Natural killer cell treated with Interleukin-12 subunit alpha and Interleukin-12 subunit beta and Interleukin-15 and Interleukin-18, amount 100 ng/mL, for 72 hours (primary cell): ENCODE measurements at regions not wholly inside any gene's neighbourhood (a gene's known extent, or its start where the extent isn't known, plus 50 kb on each side); places are given as distances from the start of the nearest gene placed in this dataset.

ENCODE experiments used
- ATAC-seq, 2 donors: fragments of 150-1000 bp; cut with Tn5 transposase in 1 of 2; sonication (Bioruptor Pico), chemical (Tn5 transposase) in 1 of 2; 2 replicates each; pipeline ENCODE4 v1.10.0; 2021
- DNase-seq: peaks from one replicate; pipeline ENCODE4 v3.0.0; 2022; ENCODE audit warnings: low spot score
- H3K27ac Mint-ChIP-seq, 2 donors: 1 replicate in 1 of 2; 2 replicates in 1 of 2; pipeline ENCODE4 v1.8.0; 2022; ENCODE audit warnings: mixed read lengths in 2 of 2, mild to moderate bottlenecking in 1 of 2, moderate library complexity in 1 of 2
- H3K27me3 Mint-ChIP-seq, 2 donors: 1 replicate in 1 of 2; 2 replicates in 1 of 2; pipeline ENCODE4 v1.8.0; 2022; ENCODE audit warnings: mixed read lengths in 2 of 2
- H3K36me3 Mint-ChIP-seq: one replicate; pipeline ENCODE4 v1.8.0; 2022; ENCODE audit warnings: mixed read lengths
- H3K4me1 Mint-ChIP-seq, 2 donors: 1 replicate in 1 of 2; 2 replicates in 1 of 2; pipeline ENCODE4 v1.8.0; 2022; ENCODE audit warnings: low read depth in 2 of 2, mixed read lengths in 2 of 2, mild to moderate bottlenecking in 1 of 2
- H3K4me3 Mint-ChIP-seq: one replicate; pipeline ENCODE4 v1.8.0; 2022; ENCODE audit warnings: mixed read lengths
- H3K9me3 Mint-ChIP-seq: 2 replicates; pipeline ENCODE4 v1.8.0; 2022; ENCODE audit warnings: mixed read lengths

GRCh38 chr7:37504801-37505200 lies 56.1 kb upstream of the ELMO1 start:
- no peaks in the 10 kb centered on the region for H3K9me3 Mint-ChIP-seq
- no peaks in the 10 kb centered on the region for H3K36me3 Mint-ChIP-seq
- ATAC-seq (no peak), DNase-seq (no peak)
- H3K27me3 Mint-ChIP-seq, result peaks cover 19 to 20% of the 10 kb centered on the region in 2 donors
- H3K27ac Mint-ChIP-seq, result no peak overlapping the region
- H3K4me3 Mint-ChIP-seq, result no peak overlapping the region
- H3K4me1 Mint-ChIP-seq, result no peaks in the 10 kb centered on the region

GRCh38 chr7:37505750-37506353 lies 57.2 kb upstream of the ELMO1 start:
- ATAC-seq (no peak), DNase-seq (no peak)
- H3K4me1 Mint-ChIP-seq, result no peaks in the 10 kb centered on the region
- peaks cover 19 to 20% of the 10 kb centered on the region in 2 donors for H3K27me3 Mint-ChIP-seq
- H3K4me3 Mint-ChIP-seq, result no peak overlapping the region
- no peak overlapping the region for H3K27ac Mint-ChIP-seq
- H3K9me3 Mint-ChIP-seq, result no peaks in the 10 kb centered on the region
- H3K36me3 Mint-ChIP-seq, result no peaks in the 10 kb centered on the region

GRCh38 chr7:37508118-37508517 lies 59.5 kb upstream of the ELMO1 start:
- Mint-ChIP-seq H3K27ac (no peak overlapping the region), H3K36me3 (no peaks in the 10 kb centered on the region), H3K4me1 (no peaks in the 10 kb centered on the region), H3K9me3 (no peaks in the 10 kb centered on the region), H3K4me3 (no peak overlapping the region), H3K27me3 (peaks cover 20 to 22% of the 10 kb centered on the region in 2 donors)
- ATAC-seq (no peak), DNase-seq (no peak)

- Mint-ChIP-seq H3K27me3 (peaks cover 13 to 18% of the 10 kb centered on the region in 2 donors), H3K27ac (no peak overlapping the region), H3K4me3 (no peak overlapping the region), H3K9me3 (no peaks in the 10 kb centered on the region), H3K36me3 (no peaks in the 10 kb centered on the region), H3K4me1 (no peaks in the 10 kb centered on the region)
- no peak for ATAC-seq
- DNase-seq, result no peak
Observed at GRCh38 chr7:37510043-37510634, 61.5 kb upstream of the ELMO1 start.

- DNase-seq (no peak), ATAC-seq (no peak)
- no peaks in the 10 kb centered on the region for H3K4me1 Mint-ChIP-seq
- H3K27me3 Mint-ChIP-seq, result peaks cover 10 to 18% of the 10 kb centered on the region in 2 donors
- no peaks in the 10 kb centered on the region for H3K9me3 Mint-ChIP-seq
- H3K4me3 Mint-ChIP-seq, result no peak overlapping the region
- no peak overlapping the region for H3K27ac Mint-ChIP-seq
- no peaks in the 10 kb centered on the region for H3K36me3 Mint-ChIP-seq
Observed at GRCh38 chr7:37511915-37512314, 63.3 kb upstream of the ELMO1 start.

- no peaks in the 10 kb centered on the region for H3K9me3 Mint-ChIP-seq
- ATAC-seq, result no peak
- peaks cover 0 to 3% of the 10 kb centered on the region in 2 donors for H3K27me3 Mint-ChIP-seq
- no peaks in the 10 kb centered on the region for H3K36me3 Mint-ChIP-seq
- no peaks in the 10 kb centered on the region for H3K4me1 Mint-ChIP-seq
- H3K4me3 Mint-ChIP-seq, result no peak overlapping the region
- no peak overlapping the region for H3K27ac Mint-ChIP-seq
- no peak for DNase-seq
Observed at GRCh38 chr7:37514497-37514896, 65.8 kb upstream of the ELMO1 start.

GRCh38 chr7:37516664-37517063 lies 68.0 kb upstream of the ELMO1 start:
- Mint-ChIP-seq H3K27me3 (peaks cover 0 to 6% of the 10 kb centered on the region in 2 donors), H3K27ac (no peak overlapping the region), H3K4me1 (no peaks in the 10 kb centered on the region), H3K36me3 (no peaks in the 10 kb centered on the region), H3K9me3 (no peaks in the 10 kb centered on the region), H3K4me3 (no peak overlapping the region)
- ATAC-seq (no peak), DNase-seq (no peak)

- H3K27me3 Mint-ChIP-seq, result peaks cover 1 to 5% of the 10 kb centered on the region in 2 donors
- no peak overlapping the region for H3K27ac Mint-ChIP-seq
- ATAC-seq (no peak), DNase-seq (no peak)
- H3K4me3 Mint-ChIP-seq, result no peak overlapping the region
- no peaks in the 10 kb centered on the region for H3K9me3 Mint-ChIP-seq
- no peaks in the 10 kb centered on the region for H3K36me3 Mint-ChIP-seq
- no peaks in the 10 kb centered on the region for H3K4me1 Mint-ChIP-seq
Observed at GRCh38 chr7:37518266-37518665, 69.6 kb upstream of the ELMO1 start.

- no peak for ATAC-seq
- Mint-ChIP-seq H3K27ac (no peak overlapping the region), H3K36me3 (no peaks in the 10 kb centered on the region), H3K4me1 (no peaks in the 10 kb centered on the region), H3K4me3 (no peak overlapping the region), H3K27me3 (peaks cover 9 to 10% of the 10 kb centered on the region in 2 donors), H3K9me3 (no peaks in the 10 kb centered on the region)
- DNase-seq, result no peak
Observed at GRCh38 chr7:37524056-37524455, 75.4 kb upstream of the ELMO1 start.

- Mint-ChIP-seq H3K9me3 (no peaks in the 10 kb centered on the region), H3K4me3 (no peak overlapping the region), H3K4me1 (no peaks in the 10 kb centered on the region), H3K36me3 (no peaks in the 10 kb centered on the region), H3K27ac (no peak overlapping the region), H3K27me3 (peaks cover 9 to 10% of the 10 kb centered on the region in 2 donors)
- no peak for ATAC-seq
- no peak for DNase-seq
Observed at GRCh38 chr7:37524797-37525196, 76.1 kb upstream of the ELMO1 start.

GRCh38 chr7:37526623-37527022 lies 78.0 kb upstream of the ELMO1 start:
- Mint-ChIP-seq H3K36me3 (no peaks in the 10 kb centered on the region), H3K4me3 (no peak overlapping the region), H3K27ac (no peak overlapping the region), H3K4me1 (no peaks in the 10 kb centered on the region), H3K9me3 (no peaks in the 10 kb centered on the region), H3K27me3 (peaks cover 7 to 10% of the 10 kb centered on the region in 2 donors)
- no peak for ATAC-seq
- no peak for DNase-seq

GRCh38 chr7:37527109-37527508 lies 78.4 kb upstream of the ELMO1 start:
- no peak overlapping the region for H3K27ac Mint-ChIP-seq
- H3K27me3 Mint-ChIP-seq, result peaks cover 7 to 10% of the 10 kb centered on the region in 2 donors
- ATAC-seq (no peak), DNase-seq (no peak)
- no peaks in the 10 kb centered on the region for H3K4me1 Mint-ChIP-seq
- no peaks in the 10 kb centered on the region for H3K9me3 Mint-ChIP-seq
- H3K4me3 Mint-ChIP-seq, result no peak overlapping the region
- no peaks in the 10 kb centered on the region for H3K36me3 Mint-ChIP-seq

GRCh38 chr7:37531225-37531624 lies 82.6 kb upstream of the ELMO1 start:
- H3K4me3 Mint-ChIP-seq, result no peak overlapping the region
- ATAC-seq (no peak), DNase-seq (no peak)
- H3K36me3 Mint-ChIP-seq, result no peaks in the 10 kb centered on the region
- H3K9me3 Mint-ChIP-seq, result no peaks in the 10 kb centered on the region
- no peaks in the 10 kb centered on the region for H3K4me1 Mint-ChIP-seq
- H3K27me3 Mint-ChIP-seq, result peaks cover 8 to 11% of the 10 kb centered on the region in 2 donors
- H3K27ac Mint-ChIP-seq, result no peak overlapping the region

GRCh38 chr7:37532636-37533035 lies 84.0 kb upstream of the ELMO1 start:
- Mint-ChIP-seq H3K4me3 (no peak overlapping the region), H3K27me3 (peaks cover 8 to 11% of the 10 kb centered on the region in 2 donors), H3K9me3 (no peaks in the 10 kb centered on the region), H3K4me1 (no peaks in the 10 kb centered on the region), H3K27ac (no peak overlapping the region), H3K36me3 (no peaks in the 10 kb centered on the region)
- DNase-seq, result no peak
- no peak for ATAC-seq
